HG02938 (cell line): ENCODE measurements at regions not wholly inside any gene's neighbourhood (a gene's known extent, or its start where the extent isn't known, plus 50 kb on each side); places are given as distances from the start of the nearest gene placed in this dataset.
"Not testable (repeated sequence)": the region's sequence is repeated elsewhere in the genome, so short reads cannot be mapped to it uniquely, and the experiment has no call there.

ENCODE experiments used
- ATAC-seq: cut with Tn5 transposase; IDR thresholded peaks from one replicate; pipeline ENCODE4 v1.9.1; 2021; ENCODE audit warnings: mild to moderate bottlenecking, moderate library complexity; ENCODE audit not compliant: unreplicated experiment

DNA sequence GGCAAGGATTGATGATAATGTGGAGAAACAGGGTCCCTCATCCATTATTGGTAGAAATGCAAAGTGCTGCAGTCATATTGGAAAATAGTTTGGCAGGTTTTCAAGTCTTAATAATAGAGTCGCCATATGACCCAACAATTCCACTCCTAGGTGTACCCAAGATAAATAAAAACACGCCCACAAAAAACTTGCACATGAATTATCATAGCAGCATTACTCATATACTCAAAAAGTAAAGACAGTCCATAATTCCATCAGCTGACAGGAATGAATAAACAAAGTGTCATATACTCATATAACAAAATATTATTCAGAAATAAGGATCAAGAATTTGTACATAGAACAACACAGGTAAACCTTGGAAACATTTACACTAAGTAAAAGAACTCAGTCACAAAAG is 242.9 kb upstream of the FTMT start:
- ATAC-seq: no peak

DNA sequence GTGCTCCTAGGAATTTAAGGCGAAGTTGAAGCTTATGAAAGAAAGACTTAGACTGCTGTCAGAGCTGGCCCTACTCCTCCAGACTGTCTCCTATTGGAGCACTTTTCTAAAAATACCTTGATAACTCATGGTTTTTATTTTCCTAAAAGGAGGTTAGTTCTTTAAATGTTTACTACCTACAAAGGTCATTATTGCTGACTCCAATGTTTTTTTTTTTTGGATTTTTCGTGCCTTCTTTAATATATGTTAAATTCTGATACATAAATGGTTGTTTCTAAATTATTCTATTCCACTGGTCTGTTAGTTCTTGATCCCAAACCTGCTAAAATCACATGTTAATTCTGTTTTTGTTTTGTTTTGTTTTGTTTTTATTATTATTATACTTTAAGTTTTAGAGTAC is 227.6 kb upstream of the FTMT start:
- no peak for ATAC-seq

DNA sequence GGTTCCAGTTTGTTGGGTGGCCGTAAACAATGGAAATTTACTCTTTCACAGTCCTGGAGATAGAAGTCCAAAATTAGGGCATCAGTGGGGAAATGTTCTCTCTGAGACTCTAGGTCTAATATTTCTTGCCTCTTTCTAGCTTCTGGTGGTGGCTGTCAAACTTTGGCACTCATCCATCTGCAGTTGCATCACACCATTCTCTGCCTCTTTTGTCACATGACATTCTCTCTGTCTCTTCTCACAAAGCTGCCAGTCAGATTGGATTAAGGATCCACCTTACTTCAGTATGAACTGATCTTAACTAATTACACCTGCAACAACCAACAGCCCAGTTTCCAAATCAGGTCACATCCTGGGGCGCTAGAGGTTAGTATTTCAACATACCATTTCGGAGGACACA is 222.9 kb upstream of the FTMT start:
- no peak for ATAC-seq

DNA sequence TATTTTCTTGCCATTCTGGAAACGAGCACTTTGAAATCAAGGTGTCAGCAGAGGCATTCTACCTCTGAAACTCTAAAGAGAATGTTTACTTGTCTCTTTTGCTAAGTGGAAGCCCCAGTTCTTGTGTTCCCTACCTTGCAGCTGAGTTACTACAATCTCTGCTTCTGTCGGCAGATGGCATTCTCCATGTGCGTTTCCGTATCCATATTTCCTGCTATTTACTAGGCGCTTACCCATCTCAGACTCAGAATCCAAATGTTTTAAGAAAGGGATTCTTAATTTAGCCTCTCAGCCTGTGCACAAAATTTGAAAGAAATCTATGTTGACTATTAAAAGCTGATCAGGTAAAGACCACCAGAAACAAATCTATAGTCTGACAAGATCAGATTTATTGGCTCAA is 221.3 kb upstream of the FTMT start:
- ATAC-seq: no peak

DNA sequence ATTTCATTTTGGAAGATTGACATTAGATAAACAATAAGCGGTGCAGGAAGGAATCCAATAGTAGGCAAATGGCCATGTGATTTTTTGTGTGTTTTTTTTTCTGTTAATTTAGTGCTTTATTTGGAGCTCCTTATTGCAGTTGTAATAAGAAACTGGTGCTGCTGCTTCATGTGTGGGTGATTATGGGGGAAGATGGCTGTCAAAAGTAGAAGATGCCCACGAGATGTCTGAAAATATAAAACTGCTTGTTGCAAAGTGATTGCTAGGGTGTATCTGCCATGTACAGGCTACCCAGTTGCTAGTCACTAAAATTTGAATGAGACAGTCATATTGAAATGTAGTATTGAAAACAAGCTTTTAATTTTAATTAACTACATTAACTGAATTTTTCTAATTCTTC is 216.7 kb upstream of the FTMT start:
- no peak for ATAC-seq

DNA sequence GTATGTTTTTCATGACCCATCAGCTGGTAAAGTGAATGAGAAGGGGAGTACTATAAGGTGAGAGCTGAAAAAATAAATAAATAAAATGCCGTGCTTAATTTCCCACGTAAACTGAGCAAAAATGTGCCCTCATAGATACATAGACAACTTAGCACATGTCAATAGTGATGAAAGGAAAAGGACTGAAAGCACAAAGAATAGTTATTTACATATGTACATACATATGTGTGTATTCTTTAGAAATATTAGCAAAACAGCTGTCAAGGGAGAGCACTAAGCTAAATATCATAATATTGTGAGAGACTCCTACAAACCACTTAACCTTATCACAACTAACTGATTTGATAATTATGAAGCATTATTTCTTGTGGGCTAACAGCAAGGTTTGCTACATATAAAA is 213.6 kb upstream of the FTMT start:
- no peak for ATAC-seq

DNA sequence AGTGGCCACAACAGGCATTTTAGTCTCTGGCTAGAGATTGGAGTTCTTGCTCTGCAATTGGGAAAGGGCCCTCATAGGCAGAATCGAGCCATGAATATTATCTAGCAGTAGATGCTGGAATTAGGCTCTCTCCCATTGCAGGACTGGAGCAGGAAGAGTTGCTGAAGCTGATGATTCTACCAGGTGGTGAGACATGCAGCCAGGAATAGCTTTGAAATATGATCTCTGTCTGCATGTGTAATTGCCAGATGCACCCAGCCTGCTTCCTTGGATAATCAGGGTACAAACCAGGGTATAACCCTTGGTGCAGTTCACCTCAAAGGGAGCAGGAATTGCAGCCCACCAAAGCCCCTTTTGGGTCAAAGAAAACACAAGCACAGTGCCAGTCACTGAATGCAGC is 211.4 kb upstream of the FTMT start:
- no peak for ATAC-seq

DNA sequence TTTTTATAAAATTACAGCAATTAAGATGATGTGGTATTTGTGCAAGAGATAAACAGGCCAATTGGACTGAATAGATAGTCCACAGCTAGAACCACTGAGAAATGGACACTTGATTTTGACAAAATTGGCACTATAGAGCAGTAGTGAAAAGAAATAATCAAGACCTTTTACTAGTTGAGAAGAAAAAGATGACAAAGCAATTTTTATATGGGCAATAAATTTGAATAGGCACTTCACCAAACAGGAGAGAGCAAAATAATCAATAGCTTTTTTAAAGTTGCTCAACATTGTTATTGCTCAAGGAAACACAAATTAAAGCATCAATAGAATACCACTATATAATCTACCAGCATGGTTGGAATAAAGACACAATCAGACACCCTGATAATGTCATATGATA is 193.5 kb upstream of the FTMT start:
- no peak for ATAC-seq

DNA sequence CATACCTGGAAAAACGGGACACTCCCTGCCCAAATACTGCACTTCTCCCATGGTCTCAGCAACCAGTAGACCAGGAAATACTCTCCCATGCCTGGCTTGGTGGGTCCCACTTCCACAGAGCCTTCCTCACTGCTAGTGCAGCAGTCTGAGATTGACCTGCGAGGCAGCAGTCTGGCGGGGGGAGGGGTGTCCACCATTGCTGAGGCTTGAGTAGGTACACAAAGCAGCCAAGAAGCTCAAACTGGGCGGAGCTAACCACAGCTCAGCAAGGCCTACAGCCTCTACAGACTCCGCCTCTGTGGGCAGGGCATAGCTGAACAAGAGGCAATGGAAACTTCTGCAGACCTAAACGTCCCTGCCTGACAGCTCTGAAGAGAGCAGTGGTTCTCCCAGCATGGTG is 191.5 kb upstream of the FTMT start:
- no peak for ATAC-seq

DNA sequence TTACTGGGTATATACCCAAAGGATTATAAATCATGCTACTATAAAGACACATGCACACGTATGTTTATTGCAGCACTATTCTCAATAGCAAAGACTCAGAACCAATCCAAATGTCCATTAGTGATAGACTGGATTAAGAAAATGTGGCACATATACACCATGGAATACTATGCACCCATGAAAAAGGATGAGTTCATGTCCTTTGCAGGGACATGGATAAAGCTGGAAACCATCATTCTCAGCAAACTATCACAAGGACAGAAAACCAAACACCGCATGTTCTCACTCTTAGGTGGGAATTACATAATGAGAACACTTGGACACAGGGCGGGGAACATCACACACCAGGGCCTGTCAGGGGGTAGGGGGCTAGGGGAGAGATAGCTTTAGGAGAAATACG is 186.1 kb upstream of the FTMT start:
- ATAC-seq: not testable (repeated sequence)

DNA sequence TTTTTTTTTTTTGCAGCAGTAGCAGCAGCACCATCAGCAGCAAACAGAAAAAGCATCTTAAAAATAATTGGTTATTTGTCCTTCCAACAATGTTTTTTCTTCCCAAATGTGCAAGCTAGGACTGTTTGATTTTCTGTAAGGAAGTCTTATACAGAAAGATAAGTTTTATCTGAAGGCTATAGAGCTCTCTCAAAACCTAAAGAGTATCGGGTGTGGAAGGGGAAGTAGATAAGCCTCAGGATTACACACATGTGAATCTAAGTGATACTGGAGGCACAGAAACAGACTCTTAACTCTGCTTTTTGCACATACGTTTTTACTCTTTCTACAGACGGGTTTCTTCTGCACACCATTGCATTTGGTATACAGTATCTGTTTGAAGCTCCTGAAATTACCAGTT is 184.4 kb upstream of the FTMT start:
- no peak for ATAC-seq

DNA sequence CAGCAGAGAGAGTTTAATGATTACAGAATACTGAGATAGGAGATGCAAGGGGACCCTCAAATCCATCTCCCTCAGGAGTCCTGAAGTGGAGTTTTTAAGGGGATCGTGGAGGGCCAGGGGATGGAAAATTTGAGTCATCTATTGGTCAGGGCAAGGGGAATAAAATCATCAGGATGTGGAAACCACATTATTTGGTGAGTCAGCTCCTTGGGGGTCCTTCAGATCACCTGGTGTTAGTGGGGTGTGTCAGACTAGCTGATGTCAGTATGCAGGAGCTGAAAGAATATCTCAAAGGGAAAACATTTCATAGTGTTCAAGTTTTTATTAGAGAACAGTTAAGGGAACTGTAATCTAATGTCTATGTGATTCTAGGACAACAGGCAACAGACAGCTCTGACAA is 183.0 kb upstream of the FTMT start:
- ATAC-seq: no peak

DNA sequence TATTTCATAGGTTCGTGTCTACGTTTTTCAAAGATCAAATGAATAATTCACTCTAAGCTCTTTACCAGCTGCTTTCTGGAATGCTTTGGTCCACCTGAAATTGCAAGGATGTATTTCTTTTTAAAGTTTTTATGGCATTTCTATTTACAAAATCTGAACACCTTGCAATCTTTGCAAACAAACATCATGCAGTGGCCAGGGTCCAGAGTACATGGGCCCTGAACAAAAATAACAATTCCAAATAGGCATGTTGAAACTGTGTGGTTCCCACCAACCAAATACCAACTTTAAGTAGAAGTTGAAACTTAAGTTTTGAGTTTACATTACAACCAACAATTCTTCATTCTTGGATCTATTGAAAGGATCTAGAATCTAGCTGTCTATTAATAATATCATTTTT is 180.1 kb upstream of the FTMT start:
- no peak for ATAC-seq

DNA sequence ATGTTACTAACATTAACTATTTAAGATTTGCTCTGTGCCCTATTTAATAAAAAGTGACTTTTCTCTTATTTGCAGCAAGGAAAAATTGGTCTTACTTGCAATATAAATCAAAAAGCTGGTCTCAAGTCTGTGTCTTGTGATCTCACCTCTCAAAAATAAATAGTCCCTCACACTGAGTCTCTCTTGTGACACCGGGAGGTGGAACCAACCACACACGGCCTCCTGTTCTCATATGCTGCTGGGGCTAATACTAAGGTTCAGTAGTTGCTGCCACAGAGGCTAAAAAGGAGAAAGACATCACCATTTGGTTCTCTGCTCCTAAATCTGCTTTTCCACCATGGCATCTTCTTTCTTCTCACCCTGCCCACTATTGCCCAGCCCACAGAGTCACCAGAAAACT is 175.8 kb upstream of the FTMT start:
- ATAC-seq: no peak

DNA sequence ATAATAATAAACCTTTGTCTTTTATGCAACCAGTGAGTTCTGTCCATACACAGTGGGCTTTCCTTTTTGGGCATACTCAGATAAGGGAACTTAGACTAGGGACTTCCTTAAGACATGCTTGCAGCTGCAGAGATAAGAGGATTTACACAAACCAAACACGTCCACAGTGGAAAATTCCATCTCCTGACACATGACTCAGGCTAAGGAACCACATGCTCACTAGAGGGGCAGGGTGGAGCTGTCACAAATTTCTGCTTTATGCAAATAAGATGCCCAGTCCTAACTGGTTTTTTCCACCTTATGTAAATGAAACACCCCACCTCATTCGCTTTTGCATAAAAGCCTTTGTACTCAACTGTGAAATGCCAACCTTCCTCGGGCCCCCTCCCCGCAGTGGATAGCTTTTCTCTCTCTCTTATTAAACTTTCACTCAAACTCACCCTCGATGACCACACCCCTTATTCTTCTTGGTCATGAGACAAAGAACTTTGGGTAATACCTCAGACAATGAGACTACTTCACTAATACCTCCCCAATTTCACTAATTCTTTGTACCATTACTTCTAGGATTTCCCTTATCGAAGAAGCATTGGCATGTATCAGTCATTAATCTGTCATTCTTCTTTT is 170.3 kb upstream of the FTMT start:
- ATAC-seq: no peak

DNA sequence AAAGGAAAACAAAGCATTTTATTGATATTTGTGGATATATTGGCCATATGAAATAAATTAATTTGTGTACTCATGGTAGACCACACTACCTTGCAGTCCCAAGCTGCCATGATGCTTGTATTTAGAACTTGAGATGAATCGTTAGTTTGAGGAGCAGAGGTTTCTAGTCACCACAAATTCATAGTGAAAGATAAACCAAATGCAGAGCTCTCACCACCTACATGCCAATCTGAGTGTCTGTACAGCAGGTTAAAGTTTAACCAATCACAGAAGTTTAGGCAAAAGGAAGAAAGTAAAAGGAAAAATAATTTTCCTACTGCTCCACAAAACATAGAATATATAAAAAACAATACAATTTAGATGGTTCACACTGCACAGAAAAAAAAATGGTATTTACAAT is 163.6 kb upstream of the FTMT start:
- no peak for ATAC-seq

DNA sequence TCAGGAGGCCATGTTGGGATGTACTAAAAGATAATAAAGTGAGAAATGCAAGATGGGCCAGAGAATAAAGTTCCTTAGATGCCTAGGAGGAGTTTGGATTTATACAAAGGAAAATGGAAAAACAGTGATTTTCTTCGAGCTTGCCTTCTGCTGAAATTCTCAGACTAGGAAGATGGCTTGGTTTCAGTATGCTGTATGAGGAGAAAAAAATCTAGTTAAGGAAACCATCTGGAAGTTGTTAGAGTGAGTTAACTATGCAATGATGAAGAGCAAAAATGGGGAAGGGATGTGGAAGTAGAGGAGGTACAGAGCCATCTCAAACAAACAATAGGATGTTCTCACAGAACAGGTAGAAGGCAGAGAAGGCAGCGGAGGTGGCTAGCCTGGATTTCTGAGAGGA is 162.9 kb upstream of the FTMT start:
- no peak for ATAC-seq

DNA sequence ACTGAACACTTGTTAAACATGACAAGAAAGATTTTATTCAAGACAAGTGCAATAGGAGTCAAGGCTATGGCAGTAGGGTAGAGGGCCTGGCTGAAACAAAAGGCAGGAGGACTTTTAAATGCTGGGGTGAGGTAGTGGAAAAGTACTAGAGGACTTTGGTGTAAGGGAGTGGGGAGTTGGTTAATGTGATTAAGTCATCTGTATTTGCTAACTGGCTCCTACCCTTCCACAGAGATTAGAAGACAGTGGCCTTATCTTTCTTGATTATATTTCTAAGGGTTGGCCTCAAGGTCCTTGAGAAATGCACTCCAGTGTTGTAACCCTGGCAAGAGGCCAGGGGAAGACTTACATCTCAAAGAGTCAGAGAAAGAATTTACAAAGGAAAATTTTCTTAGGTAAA is 160.2 kb upstream of the FTMT start:
- ATAC-seq: no peak

DNA sequence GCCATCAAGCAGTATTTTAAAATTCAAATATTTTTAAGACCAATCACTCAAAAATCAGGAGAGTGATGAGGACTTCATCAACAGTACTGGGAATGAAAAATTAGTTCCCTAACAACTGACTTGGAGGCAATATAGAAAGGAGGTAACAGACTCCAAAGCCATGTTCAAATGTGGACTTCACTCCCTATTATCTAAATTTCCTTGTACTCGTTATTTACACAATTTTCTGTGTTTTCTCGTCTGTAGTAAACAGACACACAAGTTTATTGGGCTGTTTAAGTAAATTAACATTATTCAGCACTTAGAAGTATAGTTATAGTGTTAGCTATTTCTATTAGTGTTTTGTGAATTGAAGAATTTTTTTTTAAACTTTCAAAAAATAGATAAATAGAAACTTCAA is 159.5 kb upstream of the FTMT start:
- ATAC-seq: no peak

DNA sequence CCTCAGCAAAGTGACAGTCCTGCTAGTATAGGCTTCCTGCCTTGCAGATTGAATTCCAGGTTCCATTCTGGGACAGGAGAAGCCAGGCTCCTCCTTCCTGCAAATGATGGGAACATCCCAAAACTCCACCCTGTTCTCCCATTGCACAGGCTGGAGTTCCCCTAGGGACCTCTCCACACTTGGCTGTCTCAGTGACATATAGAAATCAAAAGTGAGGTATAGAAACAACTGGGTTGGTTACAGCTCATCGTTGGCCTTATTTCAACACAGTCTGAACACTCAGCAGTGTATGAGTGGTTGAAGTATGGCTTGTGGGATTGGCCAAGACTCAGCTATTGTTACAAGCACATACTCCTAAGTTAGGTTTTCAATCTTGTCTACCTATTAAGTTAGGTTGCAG is 157.8 kb upstream of the FTMT start:
- no peak for ATAC-seq

DNA sequence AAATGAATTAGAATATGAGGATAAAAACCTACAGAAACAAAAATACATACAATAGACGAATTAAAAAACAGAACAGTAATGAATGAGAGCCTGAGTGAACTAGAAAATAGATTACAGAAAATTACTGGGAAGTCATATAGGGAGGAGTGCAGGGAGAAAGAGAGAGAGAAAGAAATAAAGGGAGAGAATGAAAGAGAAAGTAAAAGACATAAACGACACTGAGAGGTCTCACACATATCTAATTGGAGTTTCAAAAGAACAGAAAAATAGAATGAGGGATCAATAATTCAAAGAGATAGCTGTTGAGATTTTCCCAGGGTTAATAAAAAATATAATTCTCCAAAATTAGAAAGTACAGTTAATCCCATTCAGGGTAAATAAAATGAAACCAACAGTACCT is 156.4 kb upstream of the FTMT start:
- no peak for ATAC-seq

DNA sequence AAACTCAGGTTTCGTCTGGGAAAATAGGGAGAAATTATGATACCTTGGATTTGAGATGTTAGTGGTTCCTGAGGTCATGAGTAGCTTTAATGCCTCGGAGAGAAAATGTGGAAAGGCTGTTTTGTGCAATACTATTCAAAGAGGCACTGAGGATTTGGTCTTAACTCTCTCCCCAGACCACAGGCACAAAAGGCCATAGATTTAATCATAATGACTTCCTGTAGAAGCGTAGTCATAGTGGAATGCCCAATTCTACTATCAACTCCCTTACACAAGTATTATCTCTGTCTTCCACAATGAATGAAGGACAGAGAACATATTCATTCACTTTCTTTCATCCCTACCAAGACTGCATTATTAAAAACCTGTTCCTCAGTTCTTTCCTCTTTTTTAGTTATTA is 153.0 kb upstream of the FTMT start:
- no peak for ATAC-seq

DNA sequence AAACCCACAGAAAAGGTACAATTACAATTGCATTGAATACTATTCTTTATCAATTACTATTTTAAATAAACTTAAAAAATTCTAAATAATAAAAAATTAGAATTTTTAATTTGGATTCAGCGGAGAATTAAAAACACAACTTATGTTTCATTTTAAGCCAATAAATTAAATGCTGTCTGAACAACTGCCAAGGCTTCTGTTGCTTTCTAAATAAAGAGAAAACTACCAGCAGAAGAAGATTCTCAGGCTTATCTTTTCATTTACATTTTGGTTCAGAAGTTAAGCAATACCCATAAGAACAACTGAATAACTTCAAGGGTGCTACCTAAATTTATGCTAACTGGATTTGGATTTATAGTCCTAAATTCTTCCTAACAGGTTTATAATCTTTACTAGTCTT is 150.0 kb upstream of the FTMT start:
- ATAC-seq: no peak

DNA sequence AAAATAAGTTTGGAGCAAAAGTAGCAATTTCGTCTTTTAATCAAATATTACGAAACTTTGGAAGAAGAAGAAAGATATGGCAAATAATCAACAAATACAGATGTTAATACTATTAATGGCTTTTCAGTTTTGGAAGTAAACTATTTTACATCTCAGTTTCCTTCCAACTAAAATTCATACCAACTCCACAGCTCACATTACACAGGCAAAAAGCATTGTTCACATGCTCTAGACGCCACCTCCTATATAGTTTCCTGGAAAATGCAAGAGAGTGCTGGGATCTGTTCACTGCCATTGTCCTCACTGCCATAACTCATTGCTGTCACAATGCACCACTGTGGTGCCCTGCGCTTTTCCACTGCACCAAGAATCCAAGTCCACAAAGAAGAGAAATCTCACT is 149.0 kb upstream of the FTMT start:
- ATAC-seq: no peak
